ENCODE measurements at regions not wholly inside any gene's neighbourhood (a gene's known extent, or its start where the extent isn't known, plus 50 kb on each side); places are given as distances from the start of the nearest gene placed in this dataset.

GRCh38 chr2:240296104-240296406, 139.4 kb upstream of the GPC1 start:
- TF ChIP-seq CTCF (IDR thresholded peaks at IDR 0.05; ENCODE audit: borderline replicate concordance, extremely low read depth, low read length, poor library complexity, severe bottlenecking) (no peak), EZH2 (IDR thresholded peaks at IDR 0.05; ENCODE audit: borderline replicate concordance, low read depth, low read length, severe bottlenecking) (no peak)
